ENCODE measurements at regions not wholly inside any gene's neighbourhood (a gene's known extent, or its start where the extent isn't known, plus 50 kb on each side); places are given as distances from the start of the nearest gene placed in this dataset.

GRCh38 chr7:26011039-26011696 lies 140.8 kb upstream of the NFE2L3 start:
- no peak for DNase-seq

- DNase-seq, result no peak
Observed at GRCh38 chr7:26013551-26014083, 138.4 kb upstream of the NFE2L3 start.

- DNase-seq, result no peak
Observed at GRCh38 chr7:26022982-26023381, 129.0 kb upstream of the NFE2L3 start.

GRCh38 chr7:26029911-26030310 lies 122.1 kb upstream of the NFE2L3 start:
- no peak for DNase-seq

GRCh38 chr7:26034391-26034790 lies 117.6 kb upstream of the NFE2L3 start:
- no peak for DNase-seq

- DNase-seq, result no peak
Observed at GRCh38 chr7:26035552-26035951, 116.4 kb upstream of the NFE2L3 start.

- DNase-seq, result no peak
Observed at GRCh38 chr7:26036092-26036491, 115.9 kb upstream of the NFE2L3 start.

- no peak for DNase-seq
Observed at GRCh38 chr7:26038201-26038990, 113.6 kb upstream of the NFE2L3 start.

- DNase-seq, result no peak
Observed at GRCh38 chr7:26040085-26040484, 111.9 kb upstream of the NFE2L3 start.

GRCh38 chr7:26042237-26042636 lies 109.8 kb upstream of the NFE2L3 start:
- no peak for DNase-seq

GRCh38 chr7:26043801-26044200 lies 108.2 kb upstream of the NFE2L3 start:
- DNase-seq, result no peak

GRCh38 chr7:26044320-26044719 lies 107.7 kb upstream of the NFE2L3 start:
- no peak for DNase-seq

GRCh38 chr7:26046150-26046549 lies 105.8 kb upstream of the NFE2L3 start:
- DNase-seq, result no peak

GRCh38 chr7:26046878-26047277 lies 105.1 kb upstream of the NFE2L3 start:
- no peak for DNase-seq

GRCh38 chr7:26048663-26049062 lies 103.3 kb upstream of the NFE2L3 start:
- no peak for DNase-seq

GRCh38 chr7:26049081-26049480 lies 102.9 kb upstream of the NFE2L3 start:
- DNase-seq, result no peak

GRCh38 chr7:26051021-26051420 lies 101.0 kb upstream of the NFE2L3 start:
- no peak for DNase-seq

GRCh38 chr7:26052706-26053105 lies 99.3 kb upstream of the NFE2L3 start:
- DNase-seq, result no peak

GRCh38 chr7:26054386-26054785 lies 97.6 kb upstream of the NFE2L3 start:
- DNase-seq, result no peak

GRCh38 chr7:26055241-26055640 lies 96.8 kb upstream of the NFE2L3 start:
- no peak for DNase-seq

GRCh38 chr7:26060733-26061677 lies 91.0 kb upstream of the NFE2L3 start:
- DNase-seq, result no peak

- DNase-seq, result peak; percentile 52
Observed at GRCh38 chr7:26061678-26062603, 90.1 kb upstream of the NFE2L3 start.
